SK-N-SH treated with all-trans-retinoic acid at 6 μM for 48 hours (cell line): ENCODE measurements at regions not wholly inside any gene's neighbourhood (a gene's known extent, or its start where the extent isn't known, plus 50 kb on each side); places are given as distances from the start of the nearest gene placed in this dataset.

Experiments
- ATAC-seq: fragments of 200-7000 bp; cut with Tn5 transposase; 3 replicates; pipeline ENCODE4 v1.9.1; 2020; ENCODE audit warnings: mild to moderate bottlenecking, moderate library complexity
- ARNTL ChIP-seq: fragments of 450-650 bp; formaldehyde crosslinking; IDR thresholded peaks from 2 replicates; pipeline ENCODE4 v1.5.0; 2020; ENCODE audit warnings: low read depth, mild to moderate bottlenecking, moderate library complexity, borderline replicate concordance
- CREB5 ChIP-seq: fragments of 250-450 bp; sonication (Bioruptor Pico); IDR thresholded peaks from 2 replicates; pipeline ENCODE4 v1.5.1; 2020; ENCODE audit warnings: low read depth, mild to moderate bottlenecking, moderate library complexity
- CSRNP3 ChIP-seq: fragments of 250-450 bp; sonication (Bioruptor Pico); IDR thresholded peaks from 2 replicates; pipeline ENCODE4 v1.5.1; 2021; ENCODE audit warnings: mild to moderate bottlenecking, moderate library complexity
- ESRRG ChIP-seq: fragments of 250-450 bp; sonication (Bioruptor Pico); IDR thresholded peaks from 2 replicates; pipeline ENCODE4 v1.6.1; 2021; ENCODE audit warnings: mild to moderate bottlenecking
- GLIS3 ChIP-seq: fragments of 250-450 bp; sonication (Bioruptor Pico); IDR thresholded peaks from 2 replicates; pipeline ENCODE4 v1.5.0; 2020; ENCODE audit warnings: mild to moderate bottlenecking, moderate library complexity
- ISL1 ChIP-seq: fragments of 250-450 bp; sonication (Bioruptor Pico); IDR thresholded peaks from 2 replicates; pipeline ENCODE4 v2.1.2; 2022; ENCODE audit warnings: mild to moderate bottlenecking, moderate library complexity
- OSR1 ChIP-seq: fragments of 250-450 bp; sonication (Bioruptor Pico); IDR thresholded peaks from 2 replicates; pipeline ENCODE4 v1.8.0; 2022; ENCODE audit warnings: moderate library complexity, mild to moderate bottlenecking, inconsistent platforms
- POU6F1 ChIP-seq: fragments of 250-450 bp; sonication (Bioruptor Pico); IDR thresholded peaks from 2 replicates; pipeline ENCODE4 v1.8.0; 2021; ENCODE audit warnings: low read depth, mild to moderate bottlenecking, moderate library complexity, borderline replicate concordance
- PPARA ChIP-seq: fragments of 250-450 bp; sonication (Bioruptor Pico); IDR thresholded peaks from 2 replicates; pipeline ENCODE4 v1.5.0; 2020; ENCODE audit warnings: mild to moderate bottlenecking, borderline replicate concordance
- RARB ChIP-seq: fragments of 250-450 bp; sonication (Bioruptor Pico); IDR thresholded peaks from 2 replicates; pipeline ENCODE4 v1.8.0; 2021; ENCODE audit warnings: mild to moderate bottlenecking, moderate library complexity
- SNAI2 ChIP-seq: fragments of 250-450 bp; sonication (Bioruptor Pico); IDR thresholded peaks from 2 replicates; pipeline ENCODE4 v1.5.0; 2020; ENCODE audit warnings: mild to moderate bottlenecking, moderate library complexity
- TCF4 ChIP-seq: fragments of 250-450 bp; sonication (Bioruptor Pico); IDR thresholded peaks from 2 replicates; pipeline ENCODE4 v1.8.0; 2021; ENCODE audit warnings: mild to moderate bottlenecking, moderate library complexity, borderline replicate concordance
- TOX ChIP-seq: fragments of 250-450 bp; sonication (Bioruptor Pico); IDR thresholded peaks from 2 replicates; pipeline ENCODE4 v1.8.0; 2021; ENCODE audit warnings: mild to moderate bottlenecking, moderate library complexity, borderline replicate concordance
- TSHZ2 ChIP-seq: fragments of 250-450 bp; sonication (Bioruptor Pico); IDR thresholded peaks from 2 replicates; pipeline ENCODE4 v1.5.0; 2020; ENCODE audit warnings: mild to moderate bottlenecking, moderate library complexity
- ZC3H10 ChIP-seq: fragments of 250-450 bp; sonication (Bioruptor Pico); IDR thresholded peaks from 2 replicates; pipeline ENCODE4 v1.5.1; 2021; ENCODE audit warnings: mild to moderate bottlenecking, moderate library complexity
- ZFP3 ChIP-seq: fragments of 250-450 bp; sonication (Bioruptor Pico); IDR thresholded peaks from 2 replicates; pipeline ENCODE4 v1.5.0; 2020; ENCODE audit warnings: mild to moderate bottlenecking, moderate library complexity
- ZFP30 ChIP-seq: fragments of 450-650 bp; formaldehyde crosslinking; IDR thresholded peaks from 2 replicates; pipeline ENCODE4 v1.5.0; 2022; ENCODE audit warnings: mild to moderate bottlenecking, moderate library complexity
- ZNF565 ChIP-seq: fragments of 450-650 bp; formaldehyde crosslinking; conservative IDR thresholded peaks from 2 replicates; pipeline ENCODE4 v1.5.0; 2020; ENCODE audit warnings: low read depth, mild to moderate bottlenecking, moderate library complexity
- ZNF70 ChIP-seq: fragments of 450-650 bp; formaldehyde crosslinking; IDR thresholded peaks from 2 replicates; pipeline ENCODE4 v1.5.0; 2020; ENCODE audit warnings: mild to moderate bottlenecking, moderate library complexity
- ZNF8 ChIP-seq: fragments of 450-650 bp; formaldehyde crosslinking; IDR thresholded peaks from 2 replicates; pipeline ENCODE4 v1.5.0; 2020; ENCODE audit warnings: mild to moderate bottlenecking, moderate library complexity
- TF ChIP-seq, protein P1 (sequence below): fragments of 250-450 bp; sonication (Bioruptor Pico); IDR thresholded peaks from 2 replicates; pipeline ENCODE4 v1.8.0; 2020; ENCODE audit warnings: mild to moderate bottlenecking, moderate library complexity, borderline replicate concordance

DNA sequence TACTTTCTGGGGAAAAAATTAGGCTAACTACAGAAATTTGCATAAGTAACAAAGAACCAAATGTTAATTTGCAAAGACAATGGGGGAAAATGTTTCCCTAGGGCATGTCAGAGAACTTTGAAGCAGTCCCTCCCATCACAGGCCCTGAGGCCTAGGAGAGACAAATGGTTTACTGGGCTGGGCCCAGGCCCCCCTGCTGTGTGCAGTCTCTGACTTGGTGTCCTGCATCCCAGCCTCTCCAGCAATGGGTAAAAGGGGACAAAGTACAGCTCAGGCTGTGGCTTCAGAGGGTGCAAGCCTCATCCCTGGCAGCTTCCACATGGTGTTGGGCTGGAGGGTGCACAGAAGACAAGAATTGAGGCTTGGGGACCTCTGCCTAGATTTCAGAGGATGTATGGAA is 788.4 kb downstream of the FRK start:
- TF ChIP-seq RARB (CRISPR knock-in tag) (no peak), ZNF70 (no peak), TCF4 (CRISPR knock-in tag) (no peak), PPARA (no peak), ZNF8 (no peak), CSRNP3 (CRISPR knock-in tag) (no peak), ESRRG (CRISPR knock-in tag) (no peak), CREB5 (no peak), ISL1 (CRISPR knock-in tag) (no peak), ZFP30 (CRISPR knock-in tag) (no peak), ZFP3 (no peak), POU6F1 (CRISPR knock-in tag) (no peak), TOX (CRISPR knock-in tag) (no peak)
- TF ChIP-seq, protein P1, sequence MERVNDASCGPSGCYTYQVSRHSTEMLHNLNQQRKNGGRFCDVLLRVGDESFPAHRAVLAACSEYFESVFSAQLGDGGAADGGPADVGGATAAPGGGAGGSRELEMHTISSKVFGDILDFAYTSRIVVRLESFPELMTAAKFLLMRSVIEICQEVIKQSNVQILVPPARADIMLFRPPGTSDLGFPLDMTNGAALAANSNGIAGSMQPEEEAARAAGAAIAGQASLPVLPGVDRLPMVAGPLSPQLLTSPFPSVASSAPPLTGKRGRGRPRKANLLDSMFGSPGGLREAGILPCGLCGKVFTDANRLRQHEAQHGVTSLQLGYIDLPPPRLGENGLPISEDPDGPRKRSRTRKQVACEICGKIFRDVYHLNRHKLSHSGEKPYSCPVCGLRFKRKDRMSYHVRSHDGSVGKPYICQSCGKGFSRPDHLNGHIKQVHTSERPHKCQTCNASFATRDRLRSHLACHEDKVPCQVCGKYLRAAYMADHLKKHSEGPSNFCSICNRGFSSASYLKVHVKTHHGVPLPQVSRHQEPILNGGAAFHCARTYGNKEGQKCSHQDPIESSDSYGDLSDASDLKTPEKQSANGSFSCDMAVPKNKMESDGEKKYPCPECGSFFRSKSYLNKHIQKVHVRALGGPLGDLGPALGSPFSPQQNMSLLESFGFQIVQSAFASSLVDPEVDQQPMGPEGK: no peak
- no peak for ATAC-seq

DNA sequence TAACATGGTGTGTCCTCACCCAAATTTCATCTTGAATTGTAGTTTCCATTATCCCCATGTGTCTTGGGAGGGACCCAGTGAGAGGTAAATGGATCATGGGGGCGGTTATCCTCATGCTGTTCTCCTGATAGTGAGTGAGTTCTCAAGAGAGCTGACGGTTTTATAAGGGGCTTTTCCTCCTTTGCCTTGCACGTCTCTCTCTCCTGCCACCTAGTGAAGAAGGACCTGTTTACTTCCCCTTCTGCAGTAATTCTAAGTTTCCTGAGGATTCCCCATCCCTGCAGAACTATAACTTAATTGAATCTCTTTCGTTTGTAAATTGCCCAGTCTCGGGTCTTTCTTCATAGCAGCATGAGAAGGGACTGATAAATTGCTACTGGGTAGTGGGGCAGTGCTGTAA is 789.3 kb downstream of the FRK start:
- TF ChIP-seq ARNTL (CRISPR knock-in tag) (no peak), TOX (CRISPR knock-in tag) (no peak), ISL1 (CRISPR knock-in tag) (no peak), OSR1 (CRISPR knock-in tag) (no peak), ZC3H10 (CRISPR knock-in tag) (no peak), ZNF565 (CRISPR knock-in tag) (no peak), GLIS3 (CRISPR knock-in tag) (no peak), CSRNP3 (CRISPR knock-in tag) (no peak)
- no peak for ATAC-seq

- ATAC-seq: no peak
- TF ChIP-seq SNAI2 (CRISPR knock-in tag): no peak
- no peak for TF ChIP-seq TCF4 (CRISPR knock-in tag)
- TF ChIP-seq CREB5: no peak
- no peak for TF ChIP-seq OSR1 (CRISPR knock-in tag)
- TF ChIP-seq, all 23 proteins: peak for 0
These were observed 789.7 kb downstream of the FRK start for GRCh38 chr6:115270953-115271352.

DNA sequence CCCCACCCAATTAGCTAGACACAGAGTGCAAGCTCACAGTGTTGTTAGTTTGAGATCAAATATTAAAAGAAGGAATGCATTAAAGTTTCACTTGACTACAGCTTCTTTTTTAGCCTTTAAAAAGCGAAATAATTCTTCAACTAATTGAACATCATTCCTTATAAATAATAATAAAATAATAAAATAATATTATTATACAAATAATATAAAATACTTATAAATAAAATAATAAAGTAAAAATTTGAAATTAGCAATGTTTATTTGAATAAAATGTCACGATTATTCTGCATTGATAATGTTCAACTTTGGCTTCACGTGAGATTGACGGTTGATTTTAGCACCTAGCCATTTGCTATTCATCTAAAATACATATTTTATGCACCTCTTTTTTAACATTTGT is 819.3 kb downstream of the FRK start:
- no peak for ATAC-seq
- TF ChIP-seq ZFP30 (CRISPR knock-in tag): no peak
- TF ChIP-seq ZNF565 (CRISPR knock-in tag): no peak
- TF ChIP-seq POU6F1 (CRISPR knock-in tag): no peak
- no peak for TF ChIP-seq GLIS3 (CRISPR knock-in tag)
- no peak for TF ChIP-seq ZFP3
- no peak for TF ChIP-seq TSHZ2 (CRISPR knock-in tag)
- TF ChIP-seq PPARA: no peak
- TF ChIP-seq CSRNP3 (CRISPR knock-in tag): no peak
- TF ChIP-seq ZNF8: no peak
